OCI-LY7 (cell line): ENCODE measurements at regions not wholly inside any gene's neighbourhood (a gene's known extent, or its start where the extent isn't known, plus 50 kb on each side); places are given as distances from the start of the nearest gene placed in this dataset.

Experiments
- EZH2phosphoT487 ChIP-seq: fragments of 200-600 bp; sonication (generic); IDR thresholded peaks from 2 replicates; pipeline ENCODE4 v1.6.1; 2018; ENCODE audit warnings: low read depth, borderline replicate concordance, mild to moderate bottlenecking, mixed run types, antibody characterized with exemption, low read length, moderate library complexity, mixed read lengths
- TF ChIP-seq, protein P1 (sequence below): fragments of 200-600 bp; sonication (generic); conservative IDR thresholded peaks from 2 replicates; pipeline ENCODE4 v1.5.1; 2014; ENCODE audit warnings: mild to moderate bottlenecking, antibody characterized with exemption, low read length, moderate library complexity, mixed read lengths

DNA sequence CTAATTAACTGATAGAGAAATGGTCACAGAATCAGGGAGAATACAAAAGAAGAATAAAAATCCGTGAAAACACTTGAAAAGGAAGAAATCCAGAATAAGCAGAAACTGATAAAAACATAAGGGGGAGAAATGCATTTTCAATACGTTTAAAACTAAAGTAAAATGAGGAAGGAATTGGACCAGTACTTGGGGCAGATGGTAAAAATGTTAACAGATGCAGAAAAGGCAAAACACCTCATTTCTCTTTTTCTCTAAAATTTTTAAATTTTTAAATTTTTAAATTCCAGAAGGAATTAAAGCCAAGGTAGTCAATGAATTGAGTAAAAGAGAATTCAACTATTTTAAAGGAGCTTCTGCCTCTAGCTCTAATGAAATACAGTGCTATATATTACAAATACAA, 353.9 kb downstream of the METTL4 start:
- TF ChIP-seq, protein P1, sequence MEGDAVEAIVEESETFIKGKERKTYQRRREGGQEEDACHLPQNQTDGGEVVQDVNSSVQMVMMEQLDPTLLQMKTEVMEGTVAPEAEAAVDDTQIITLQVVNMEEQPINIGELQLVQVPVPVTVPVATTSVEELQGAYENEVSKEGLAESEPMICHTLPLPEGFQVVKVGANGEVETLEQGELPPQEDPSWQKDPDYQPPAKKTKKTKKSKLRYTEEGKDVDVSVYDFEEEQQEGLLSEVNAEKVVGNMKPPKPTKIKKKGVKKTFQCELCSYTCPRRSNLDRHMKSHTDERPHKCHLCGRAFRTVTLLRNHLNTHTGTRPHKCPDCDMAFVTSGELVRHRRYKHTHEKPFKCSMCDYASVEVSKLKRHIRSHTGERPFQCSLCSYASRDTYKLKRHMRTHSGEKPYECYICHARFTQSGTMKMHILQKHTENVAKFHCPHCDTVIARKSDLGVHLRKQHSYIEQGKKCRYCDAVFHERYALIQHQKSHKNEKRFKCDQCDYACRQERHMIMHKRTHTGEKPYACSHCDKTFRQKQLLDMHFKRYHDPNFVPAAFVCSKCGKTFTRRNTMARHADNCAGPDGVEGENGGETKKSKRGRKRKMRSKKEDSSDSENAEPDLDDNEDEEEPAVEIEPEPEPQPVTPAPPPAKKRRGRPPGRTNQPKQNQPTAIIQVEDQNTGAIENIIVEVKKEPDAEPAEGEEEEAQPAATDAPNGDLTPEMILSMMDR, result no peak
- TF ChIP-seq EZH2phosphoT487, result no peak
